HG02571 (cell line): ENCODE measurements at regions not wholly inside any gene's neighbourhood (a gene's known extent, or its start where the extent isn't known, plus 50 kb on each side); places are given as distances from the start of the nearest gene placed in this dataset.

Experiments used
- ATAC-seq: cut with Tn5 transposase; IDR thresholded peaks from one replicate; pipeline ENCODE4 v1.9.1; 2021; ENCODE audit warnings: mild to moderate bottlenecking, moderate library complexity; ENCODE audit not compliant: unreplicated experiment

DNA sequence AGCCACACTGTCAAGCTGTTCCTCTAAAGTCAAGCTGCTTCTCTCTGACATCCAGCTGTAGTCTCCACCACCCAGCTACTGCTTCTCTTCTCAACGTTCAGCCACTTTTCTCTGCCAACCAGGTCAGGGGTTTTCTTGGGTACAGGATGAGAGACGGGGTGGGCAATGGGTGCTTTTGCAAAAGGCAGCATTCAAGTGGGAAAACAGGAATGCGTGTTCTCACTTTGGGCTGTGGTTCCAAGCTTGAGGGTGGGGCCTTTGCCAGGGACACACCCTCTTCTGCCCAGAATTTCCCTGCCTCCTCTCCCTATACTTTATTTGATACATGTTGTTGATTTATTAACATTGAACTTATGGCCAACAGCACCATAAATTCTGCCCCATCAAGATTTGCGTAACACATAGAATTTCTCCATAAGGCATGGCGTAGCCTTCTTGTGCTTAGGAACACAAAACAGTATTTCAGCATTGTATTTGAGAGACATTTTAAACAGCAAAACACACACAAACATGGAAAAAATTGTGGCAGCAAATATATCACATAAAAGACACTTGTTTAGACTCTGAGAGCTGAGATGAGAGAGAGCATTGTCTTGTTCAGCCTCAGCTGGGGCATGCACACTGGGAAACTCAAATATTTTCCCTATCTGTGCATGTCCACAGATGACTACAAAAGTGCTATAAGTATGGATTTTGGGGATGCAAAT is 392.8 kb downstream of the SLITRK6 start:
- no peak for ATAC-seq

DNA sequence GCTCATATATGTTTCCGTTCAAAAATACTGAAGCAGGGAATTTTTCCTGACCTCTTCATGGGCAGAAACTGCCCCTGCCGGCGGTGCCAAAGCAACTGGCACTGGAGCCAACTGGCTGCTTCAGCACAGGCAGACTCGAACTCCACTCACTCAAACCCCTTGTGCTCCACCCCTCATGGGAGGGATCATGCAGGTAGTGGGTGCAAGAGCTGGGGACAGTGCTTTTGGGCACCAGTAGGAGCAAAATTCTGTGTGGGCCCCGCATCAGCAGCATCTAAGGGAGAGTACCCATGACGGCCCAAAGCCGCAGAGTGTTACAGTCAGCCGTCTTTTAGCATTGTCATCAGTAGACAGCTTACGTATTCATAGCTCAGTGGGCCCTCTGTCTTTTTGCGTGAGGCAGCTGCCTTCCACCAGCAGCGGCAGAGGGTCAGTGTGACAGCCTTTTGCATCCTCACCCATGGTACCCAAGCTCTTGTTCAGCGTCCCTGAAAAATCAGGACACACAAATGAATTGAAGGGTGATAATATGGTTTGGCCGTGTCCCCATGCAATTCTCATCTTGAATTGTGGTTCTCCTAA is 393.8 kb downstream of the SLITRK6 start:
- ATAC-seq, result no peak

DNA sequence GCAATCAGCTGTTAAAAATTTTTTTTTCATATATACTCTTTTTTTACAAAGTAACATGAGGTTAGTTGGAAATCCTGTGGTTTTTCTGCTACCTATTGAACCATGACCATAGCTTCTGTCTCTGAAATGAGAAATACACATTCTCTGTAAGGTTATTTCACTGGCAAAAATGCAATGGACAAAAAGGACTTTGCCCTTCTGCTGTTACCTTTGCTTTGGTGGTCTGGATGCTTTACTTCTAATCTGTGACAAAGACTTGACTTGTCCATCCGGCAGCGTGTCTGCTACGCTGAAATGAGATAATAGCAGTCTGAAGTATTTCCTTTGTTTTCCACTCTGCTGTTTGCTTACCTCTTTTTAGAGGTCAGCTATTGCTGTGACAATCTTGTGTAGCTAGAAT is 412.8 kb downstream of the SLITRK6 start:
- no peak for ATAC-seq

DNA sequence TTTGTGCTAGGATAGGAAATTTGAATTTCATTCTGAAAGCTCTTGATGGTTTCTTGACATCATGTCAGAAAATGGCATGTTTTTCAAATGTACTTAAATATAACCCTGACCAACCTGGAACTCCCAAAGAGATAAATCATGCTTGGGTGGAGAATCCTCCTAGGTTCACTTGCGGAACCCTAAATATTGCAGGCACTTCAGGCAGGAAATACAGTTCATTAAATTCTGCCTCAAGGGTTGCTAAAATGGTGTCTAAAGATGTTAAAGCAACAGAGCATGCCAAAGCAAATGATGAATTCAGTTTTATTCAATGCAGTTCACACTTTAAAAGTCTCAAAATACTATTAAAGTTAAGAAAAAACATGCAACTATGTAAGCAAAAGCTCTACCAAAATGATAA is 415.9 kb downstream of the SLITRK6 start:
- no peak for ATAC-seq

DNA sequence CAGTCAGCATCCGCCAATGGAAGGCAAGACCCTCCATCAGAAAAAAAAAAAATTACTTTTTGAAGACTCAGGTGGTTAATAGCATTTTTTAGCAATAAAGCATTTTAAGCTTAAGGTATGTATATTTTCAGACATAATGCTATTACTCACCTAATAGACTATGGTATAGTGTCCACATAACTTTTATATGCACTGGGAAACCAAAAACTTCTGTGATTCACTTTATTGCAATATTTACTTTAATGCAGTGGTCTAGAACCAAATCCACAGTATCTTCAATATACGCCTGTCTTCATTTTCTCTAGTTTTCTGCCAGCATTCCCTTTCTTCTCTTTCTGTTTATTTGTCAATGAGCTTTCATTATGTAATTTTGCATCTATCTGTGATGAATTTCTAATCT is 418.1 kb downstream of the SLITRK6 start:
- no peak for ATAC-seq

DNA sequence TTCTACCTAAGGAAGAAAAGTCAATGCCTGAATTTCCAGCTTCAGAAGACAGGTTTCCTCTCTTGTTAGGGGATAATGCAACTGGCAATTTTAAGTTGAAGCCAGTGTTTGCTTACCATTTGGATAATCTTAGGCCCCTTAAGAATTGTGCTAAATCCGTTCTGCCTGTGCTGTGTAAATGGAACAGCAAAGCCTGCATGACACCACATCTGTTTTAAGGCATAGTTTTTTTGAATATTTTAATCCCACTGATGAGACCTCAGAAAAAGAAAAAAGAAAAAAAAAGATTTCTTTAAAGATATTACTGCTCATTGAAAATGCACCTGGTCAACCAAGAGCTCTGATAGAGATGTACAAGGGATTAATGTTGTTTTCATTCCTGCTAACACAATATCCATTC is 419.2 kb downstream of the SLITRK6 start:
- ATAC-seq, result no peak

DNA sequence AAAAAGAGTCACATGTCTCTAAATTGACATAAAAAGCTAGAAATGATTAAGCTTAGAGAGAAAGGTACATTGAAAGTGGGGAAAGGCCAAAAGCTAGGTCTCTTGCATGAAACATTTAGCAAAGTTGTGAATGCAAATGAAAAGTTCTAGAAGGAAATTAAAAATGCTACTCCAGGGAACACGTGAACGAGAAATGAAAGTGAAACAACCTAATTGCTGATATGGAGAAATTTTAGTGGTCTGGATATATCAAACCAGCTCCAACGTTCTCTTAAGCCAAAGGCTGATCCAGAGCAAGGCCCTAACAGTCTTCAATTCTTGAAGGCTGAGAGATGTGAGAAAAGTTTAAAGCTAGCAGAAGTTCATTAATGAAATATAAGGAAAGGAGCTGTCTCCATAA is 419.8 kb downstream of the SLITRK6 start:
- ATAC-seq, result no peak

DNA sequence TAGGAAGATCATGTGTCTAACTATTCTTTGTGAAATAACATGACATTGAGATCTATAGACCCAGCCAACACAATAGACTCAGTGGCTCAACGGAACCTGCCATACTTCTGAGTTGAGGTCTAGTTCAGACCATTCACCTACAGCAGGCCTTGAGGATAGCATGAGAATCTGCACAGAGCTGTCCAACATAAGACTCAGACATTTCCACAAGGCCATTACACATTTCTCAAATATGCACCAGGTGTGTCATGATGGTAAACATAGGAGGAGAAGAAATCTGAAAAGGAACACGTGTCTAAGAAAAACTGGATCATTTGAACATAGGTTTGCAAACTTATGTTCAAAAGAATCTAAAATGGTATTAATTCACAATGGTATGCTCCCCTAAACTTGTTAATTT is 421.4 kb downstream of the SLITRK6 start:
- ATAC-seq, result no peak

DNA sequence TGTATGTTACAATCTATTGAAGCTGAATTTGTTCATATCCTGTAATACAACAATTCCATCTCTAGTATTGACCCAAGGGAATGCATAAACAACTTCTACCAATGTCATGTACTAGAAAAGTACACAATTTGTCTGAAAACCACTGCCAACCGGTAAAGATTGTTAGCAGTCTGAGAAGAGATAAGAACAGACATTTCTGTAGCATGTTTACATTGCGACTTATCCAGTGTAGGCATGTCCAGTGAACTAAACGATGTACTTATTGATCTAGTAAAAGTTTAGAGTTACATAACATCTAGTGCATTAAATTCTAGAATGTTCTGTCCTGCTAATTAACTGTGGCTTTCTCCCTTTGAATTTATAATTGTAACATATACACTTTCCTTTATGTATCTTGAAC is 425.9 kb downstream of the SLITRK6 start:
- ATAC-seq, result no peak

DNA sequence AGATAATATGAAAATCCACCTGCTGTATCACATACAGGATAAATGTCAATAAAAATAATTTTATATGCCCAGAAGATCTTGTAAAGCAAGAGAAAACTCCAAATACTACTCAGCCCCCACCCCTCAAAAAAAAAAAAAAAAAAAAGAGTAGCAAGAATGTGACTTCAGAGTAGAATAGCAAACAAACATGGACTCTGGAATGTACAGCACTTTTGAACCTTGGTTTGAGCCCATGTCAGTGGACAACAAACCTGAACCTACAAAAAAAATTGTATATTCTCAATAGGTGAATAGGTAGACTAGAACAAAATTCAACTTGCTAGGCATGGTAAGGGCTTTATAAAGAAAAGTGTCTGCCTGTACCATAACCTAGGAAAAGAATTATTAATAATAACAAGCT is 428.0 kb downstream of the SLITRK6 start:
- no peak for ATAC-seq

DNA sequence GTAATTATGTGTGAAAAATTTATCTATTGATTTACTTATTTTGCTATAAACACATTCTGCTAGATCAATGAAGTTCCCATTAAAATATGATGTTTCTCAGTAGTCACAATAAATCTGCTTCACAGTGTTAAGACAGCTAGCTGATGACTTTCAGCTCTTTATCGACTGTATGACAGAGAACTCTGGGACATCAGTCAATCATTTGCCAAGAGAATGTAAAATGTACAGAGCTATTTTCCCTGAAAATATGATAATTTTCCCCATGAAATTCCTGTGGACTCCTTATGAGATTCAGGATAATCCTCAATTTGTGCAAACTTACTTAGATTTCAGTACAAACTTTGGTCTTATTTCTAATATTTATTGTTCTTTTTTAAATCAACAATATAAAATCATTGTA is 430.5 kb downstream of the SLITRK6 start:
- ATAC-seq, result no peak

DNA sequence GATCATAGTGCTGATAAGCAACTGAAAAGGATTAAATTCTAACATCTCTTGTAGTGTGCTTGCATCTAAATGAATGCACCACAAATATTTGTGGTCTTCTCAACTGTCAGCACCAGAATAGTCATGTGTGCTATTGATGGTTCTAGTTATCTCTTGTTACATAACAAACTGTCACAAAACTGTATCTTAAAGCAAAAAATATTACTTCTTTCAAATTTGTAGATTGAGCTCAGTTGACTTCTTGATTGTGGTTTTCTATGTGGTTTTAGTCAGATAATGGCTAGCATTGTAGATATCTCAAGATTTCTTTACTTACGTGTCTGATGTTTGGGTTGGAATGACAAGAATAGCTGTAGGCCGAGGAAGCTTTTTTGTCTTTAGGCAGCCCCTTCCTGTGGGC is 431.3 kb downstream of the SLITRK6 start:
- no peak for ATAC-seq

DNA sequence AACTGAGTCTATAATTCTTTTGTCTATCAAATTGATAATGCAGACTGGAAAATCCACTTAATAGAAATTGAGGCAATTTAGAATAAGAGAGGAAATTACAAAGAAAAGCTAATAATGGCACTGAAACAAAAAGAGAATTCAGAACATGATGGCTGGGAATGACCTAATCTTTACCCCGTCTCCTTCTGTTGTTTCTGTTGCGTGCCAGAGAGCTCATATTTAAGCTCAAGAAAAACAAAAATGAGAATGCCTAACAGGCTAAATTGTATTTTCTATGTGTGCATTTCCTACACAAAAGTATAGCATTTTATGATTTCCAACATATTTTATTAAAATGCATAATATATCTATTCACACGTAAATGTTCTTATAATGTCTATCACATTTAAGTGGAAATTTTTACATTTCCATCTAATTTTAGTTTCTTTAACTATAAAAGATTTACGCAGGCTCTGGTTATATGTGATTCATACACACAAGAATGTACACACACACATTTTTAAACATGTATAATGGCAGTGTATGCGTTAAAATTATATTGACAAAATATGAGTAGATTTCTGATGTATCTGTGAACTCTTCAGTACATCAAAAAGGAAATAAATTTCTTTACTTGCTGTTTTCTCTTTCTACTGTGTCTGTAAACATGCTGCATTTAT is 432.3 kb downstream of the SLITRK6 start:
- ATAC-seq, result no peak

DNA sequence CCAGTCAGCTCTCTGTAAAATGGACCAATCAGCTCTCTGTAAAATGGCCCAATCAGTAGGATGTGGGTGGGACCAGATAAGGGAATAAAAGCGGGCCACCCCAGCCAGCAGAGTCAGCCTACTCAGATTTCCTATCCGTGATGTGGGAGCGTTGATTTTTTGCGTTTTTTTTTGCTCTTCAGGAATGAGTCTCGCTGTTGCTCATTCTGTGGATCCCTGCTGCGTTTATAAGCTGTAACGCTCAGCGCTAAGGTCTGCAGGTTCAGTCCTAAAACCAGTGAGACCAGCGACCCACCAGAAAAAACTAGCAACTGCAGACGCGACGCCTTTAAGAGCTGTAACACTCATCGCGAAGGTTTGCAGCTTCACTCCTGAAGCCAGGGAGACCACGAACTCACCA is 435.7 kb downstream of the SLITRK6 start:
- ATAC-seq, result no peak

DNA sequence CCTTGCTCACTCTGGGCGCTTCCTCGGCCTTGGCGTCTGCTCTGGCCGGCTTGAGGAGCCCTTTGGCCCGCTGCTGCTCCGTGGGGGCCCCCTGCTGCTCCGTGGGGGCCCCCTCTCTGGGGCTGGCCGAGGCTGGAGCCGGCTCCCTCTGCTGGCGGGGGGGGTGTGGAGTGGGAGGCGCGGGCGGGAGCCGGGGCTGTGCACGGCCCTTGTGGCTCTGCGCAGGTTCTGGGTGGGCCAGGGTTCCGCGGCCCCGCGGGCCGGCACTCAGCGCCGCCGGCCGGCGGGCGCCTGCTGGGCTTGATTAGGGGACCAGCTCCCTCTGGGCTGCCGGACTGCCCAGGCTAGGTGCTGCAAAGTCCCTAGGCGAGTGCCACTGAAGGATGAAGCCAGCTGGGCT is 436.2 kb downstream of the SLITRK6 start:
- no peak for ATAC-seq

DNA sequence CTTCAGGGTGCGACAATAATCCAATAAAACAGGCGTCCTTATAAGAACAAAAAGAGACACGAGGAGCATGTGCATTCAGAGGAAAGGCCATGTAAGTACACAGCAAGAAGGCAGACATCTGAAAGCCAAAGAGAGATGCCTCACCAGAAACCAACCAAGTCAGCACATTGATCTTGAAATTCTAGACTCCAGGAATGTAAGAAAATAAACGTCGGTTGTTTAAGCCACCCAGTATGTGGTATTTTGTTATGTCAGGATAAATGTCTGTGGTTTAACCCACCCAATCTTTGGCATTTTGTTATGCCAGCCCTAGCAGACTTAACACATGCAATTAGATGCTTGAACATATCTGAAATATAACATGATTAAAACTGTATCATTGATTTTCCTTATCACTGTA is 452.0 kb downstream of the SLITRK6 start:
- ATAC-seq, result no peak

DNA sequence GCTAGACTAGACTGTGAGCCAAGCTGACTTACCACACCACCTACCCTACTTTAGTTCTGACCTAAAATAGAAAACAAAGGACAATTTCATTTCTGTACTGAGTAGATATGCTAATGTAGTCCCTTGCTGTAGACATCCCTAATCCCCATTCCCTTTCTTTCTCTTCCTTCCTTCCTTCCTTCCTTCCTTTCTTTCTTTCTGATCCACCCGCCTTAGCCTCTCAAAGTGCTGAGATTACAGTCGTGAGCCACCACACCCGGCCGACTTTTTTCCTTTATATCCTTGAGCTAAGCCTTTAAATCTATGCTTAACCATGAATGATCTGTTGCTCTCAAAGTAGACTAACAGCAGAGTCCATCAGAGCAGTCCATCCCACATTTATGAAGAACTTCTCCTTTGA is 465.0 kb downstream of the SLITRK6 start:
- ATAC-seq, result no peak

DNA sequence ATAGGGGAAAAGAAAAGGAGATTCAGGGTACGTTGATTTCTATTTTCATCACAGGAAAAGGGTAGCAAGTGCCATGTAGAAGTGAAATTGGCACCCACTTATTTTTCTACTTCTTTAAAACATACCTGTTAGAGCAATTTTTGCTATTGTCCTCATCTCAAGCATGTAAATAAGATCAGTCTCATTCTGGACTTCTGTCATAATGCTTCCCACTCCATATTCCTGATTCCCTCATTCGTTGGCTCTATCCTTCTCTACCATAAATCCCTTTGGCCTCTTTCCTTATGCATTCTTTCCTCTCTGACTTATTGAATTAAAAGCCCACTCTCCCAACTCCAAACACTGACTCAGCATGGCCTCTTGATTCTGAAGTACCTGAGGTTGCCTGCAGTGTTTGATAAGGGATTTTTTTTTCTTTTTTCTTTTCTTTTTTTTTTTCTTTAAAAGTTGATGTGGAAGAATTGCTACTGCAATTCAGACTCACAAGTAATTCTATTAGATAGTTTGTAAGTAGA is 465.7 kb downstream of the SLITRK6 start:
- ATAC-seq, result no peak

DNA sequence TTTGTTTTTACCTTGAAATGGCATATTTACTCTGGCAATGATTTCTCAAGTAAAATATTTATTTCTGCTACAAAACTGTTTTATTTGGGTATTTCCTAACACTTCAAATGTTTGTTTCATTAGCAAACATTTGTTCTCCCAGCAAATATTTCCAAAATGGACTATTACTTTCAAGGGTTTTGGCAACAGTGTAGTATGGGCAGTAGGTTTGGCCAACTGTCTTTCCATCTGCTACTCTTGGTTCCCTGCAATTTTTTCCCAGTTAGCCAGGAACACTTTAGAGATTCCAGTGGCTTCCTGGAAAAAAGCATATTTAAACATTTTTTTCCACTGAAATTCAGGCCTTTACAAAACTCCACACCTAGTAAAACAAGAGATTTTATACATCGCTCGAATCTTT is 466.6 kb downstream of the SLITRK6 start:
- ATAC-seq, result no peak

DNA sequence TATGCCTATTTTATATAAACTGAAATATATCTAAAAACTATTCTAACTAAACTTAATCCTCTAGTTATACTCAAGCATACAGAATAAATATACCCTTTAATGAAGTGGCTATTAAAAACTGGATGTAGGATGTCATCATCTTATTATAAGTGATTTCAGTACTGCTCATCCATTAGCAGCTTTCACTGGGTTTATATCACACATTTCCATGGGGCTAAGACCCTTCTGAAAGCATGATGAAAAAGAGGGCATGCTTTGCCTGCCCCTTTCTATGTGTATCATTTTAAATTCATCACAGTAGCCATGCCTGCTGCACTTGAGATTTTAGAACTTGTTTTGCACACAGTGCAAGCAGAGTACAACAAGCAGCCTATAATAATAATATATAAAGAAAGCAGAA is 477.5 kb downstream of the SLITRK6 start:
- ATAC-seq, result no peak

DNA sequence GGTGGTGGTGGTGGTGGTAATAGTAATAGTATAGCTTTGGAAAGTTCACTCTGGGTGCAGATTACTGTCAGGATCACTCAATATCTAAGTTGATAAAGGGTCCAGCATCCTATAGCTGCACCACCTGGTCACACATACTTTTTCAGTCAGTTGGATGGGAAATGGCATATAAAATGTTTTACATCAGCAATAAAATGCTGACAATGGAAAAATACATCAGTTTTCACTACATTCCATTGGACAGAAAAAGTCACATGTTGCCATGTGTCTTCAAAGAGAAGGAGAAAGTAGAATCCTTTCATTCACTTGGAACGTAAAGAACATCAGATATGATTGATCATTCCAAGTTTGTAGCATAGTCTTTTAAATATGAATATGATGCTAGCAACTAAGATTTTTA is 481.4 kb downstream of the SLITRK6 start:
- no peak for ATAC-seq

DNA sequence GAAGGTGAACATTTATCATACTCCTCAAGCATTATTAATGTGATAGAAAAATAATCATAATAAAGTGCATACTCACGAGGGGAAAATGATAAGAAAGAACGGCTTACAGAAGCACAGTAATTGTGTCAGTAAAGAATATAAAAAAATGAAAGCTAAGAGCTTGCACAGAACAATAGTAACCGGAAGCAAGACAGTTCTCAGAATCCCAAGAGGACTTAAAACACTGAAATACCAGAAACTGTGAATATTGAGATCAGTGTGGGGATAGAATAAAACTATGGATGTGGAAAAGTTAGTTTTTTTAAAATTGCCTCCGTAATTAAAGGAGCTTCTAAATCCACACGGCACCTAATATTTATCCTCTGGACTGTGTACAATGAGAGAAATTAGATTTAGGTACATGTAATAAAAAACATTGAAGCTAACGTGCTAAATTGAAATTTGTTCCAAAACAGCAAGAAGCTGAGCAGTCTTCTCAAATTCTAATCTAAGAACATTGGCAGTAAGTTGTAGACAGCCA is 482.7 kb downstream of the SLITRK6 start:
- no peak for ATAC-seq
